Heart left ventricle (tissue), 16 donors: ENCODE measurements at regions not wholly inside any gene's neighbourhood (a gene's known extent, or its start where the extent isn't known, plus 50 kb on each side); places are given as distances from the start of the nearest gene placed in this dataset.

ENCODE experiments used
- ATAC-seq, 4 donors: fragments of 200-7000 bp; cut with Tn5 transposase; one replicate each; pipeline ENCODE4 v1.9.1; 2020 to 2022; ENCODE audit warnings: moderate library complexity in 4 of 4, mild to moderate bottlenecking in 3 of 4, moderate number of reproducible peaks in 1 of 4
- DNase-seq, 5 donors: peaks; one replicate each; pipeline ENCODE4 v3.0.0-alpha.2; 2020
- H3K27ac ChIP-seq, 12 donors: fragments of 200-600 bp; sonication (generic) in 4 of 12; one replicate each; pipeline versions ENCODE4 v1.5.0 to v1.8.0; 2016 to 2022; ENCODE audit warnings: mild to moderate bottlenecking in 2 of 12
- H3K27me3 ChIP-seq, 9 donors: fragments of 200-600 bp; sonication (generic) in 2 of 9; one replicate each; pipeline versions ENCODE4 v1.5.1 to v1.8.0; 2016 to 2022; ENCODE audit warnings: mild to moderate bottlenecking in 3 of 9
- H3K36me3 ChIP-seq, 9 donors: fragments of 200-600 bp; sonication (generic) in 2 of 9; one replicate each; pipeline versions ENCODE4 v1.5.0 to v1.8.0; 2018 to 2022; ENCODE audit warnings: mild to moderate bottlenecking in 2 of 9
- H3K4me1 ChIP-seq, 12 donors: fragments of 200-600 bp; sonication (generic) in 4 of 12; one replicate each; pipeline versions ENCODE4 v1.5.0 to v1.8.0; 2016 to 2022; ENCODE audit warnings: mild to moderate bottlenecking in 3 of 12
- H3K4me3 ChIP-seq, 12 donors: fragments of 200-600 bp; sonication (generic) in 4 of 12; one replicate each; pipeline versions ENCODE4 v1.5.0 to v1.8.0; 2017 to 2022; ENCODE audit warnings: mild to moderate bottlenecking in 9 of 12, moderate library complexity in 4 of 12
- H3K9me3 ChIP-seq, 12 donors: fragments of 200-600 bp; sonication (generic) in 4 of 12; one replicate each; pipeline versions ENCODE4 v1.5.0 to v1.8.0; 2016 to 2022; ENCODE audit warnings: mild to moderate bottlenecking in 1 of 12
- POLR2A ChIP-seq, 2 donors: fragments of 450-650 bp; IDR thresholded peaks; one replicate each; pipeline ENCODE4 v1.6.1; 2017; ENCODE audit warnings: antibody characterized with exemption in 2 of 2, mild to moderate bottlenecking in 2 of 2, moderate library complexity in 2 of 2
- WGBS, 4 donors: extraction: QIAGEN DNeasy Blood & Tissue Kit in 2 of 4; methylation state at CpG; one replicate each; pipeline versions ENCODE4 v1.1.5 to v1.1.7; 2013 to 2018; 5-methylcytosine and 5-hydroxymethylcytosine counted together
- intact Hi-C, 10 donors: fragments of 100-400 bp; cut with DNase I; formaldehyde crosslinking; loops; one replicate each; pipeline versions ENCODE4 v1.11.1 to v1.14.2; 2022
- TF ChIP-seq, protein P1 (sequence below), 12 donors: fragments of 200-600 bp; sonication (generic) in 4 of 12; IDR thresholded peaks; one replicate each; pipeline versions ENCODE4 v1.5.0 to v1.8.0; 2018 to 2022; ENCODE audit warnings: antibody characterized with exemption in 12 of 12, mild to moderate bottlenecking in 5 of 12
- donor health status: ischemic (EF 13 %, LVEDD 7.1; RV severe dilation, severe dysfunction).
- donor health status: healthy with polysubstance abuse.
- donor health status: DM: no; HTN: yes; CAD: no.
- donor health status: DM: no; HTN: no; CAD: no.
- donor health status: ischemic (EF 25% LVEDD 6.9; RV normal size, moderate dysfunction).
- donor health status: ischemic (EF 25% LVEDD 5.7; RV mildly dilated, moderate dysfunction).
- donor health status: healthy.
- donor health status: DM: yes; HTN: yes; CAD: no.
- donor health status: ischemic (EF 35%, LVEDD 5.7; RV mildly dilated, moderate dysfunction).
- donor health status: nonischemic (EF 11% LVEDD 7.7; RV severe dilation, severe dysfunction).
- donor health status: DM: yes; HTN: yes; CAD: no.
- donor health status: PGD.
- donor health status: ischemic (EF 29% LVEDD 5.4; RV normal size, mild dysfunction).
- donor health status: nonischemic (EF 23%, LVEDD 6.1; RV moderate dilation, normal function).

DNA sequence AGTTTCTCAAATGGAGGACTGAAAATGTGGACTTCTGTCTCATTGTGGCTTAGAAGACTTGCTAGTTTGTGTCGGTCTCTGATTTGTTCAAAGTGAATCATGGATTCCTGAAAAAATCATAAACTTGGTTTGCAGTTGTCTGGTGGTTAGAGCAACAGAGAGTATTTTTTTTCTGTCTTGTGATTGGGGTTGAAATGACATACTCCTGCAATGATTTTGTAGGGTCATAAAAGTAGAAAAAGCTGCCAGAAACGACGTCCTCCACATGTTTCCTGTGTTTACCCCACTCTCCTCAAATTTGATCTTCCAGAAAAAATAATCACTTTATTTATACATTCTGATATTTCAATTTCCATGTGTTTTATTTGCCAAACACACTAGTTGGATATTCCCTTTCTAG, 219.2 kb upstream of the PGR start:
- 58 to 69% (median 60%) methylated on average over 3 of the region's 3 CpGs for WGBS, 4 donors
- TF ChIP-seq, protein P1, sequence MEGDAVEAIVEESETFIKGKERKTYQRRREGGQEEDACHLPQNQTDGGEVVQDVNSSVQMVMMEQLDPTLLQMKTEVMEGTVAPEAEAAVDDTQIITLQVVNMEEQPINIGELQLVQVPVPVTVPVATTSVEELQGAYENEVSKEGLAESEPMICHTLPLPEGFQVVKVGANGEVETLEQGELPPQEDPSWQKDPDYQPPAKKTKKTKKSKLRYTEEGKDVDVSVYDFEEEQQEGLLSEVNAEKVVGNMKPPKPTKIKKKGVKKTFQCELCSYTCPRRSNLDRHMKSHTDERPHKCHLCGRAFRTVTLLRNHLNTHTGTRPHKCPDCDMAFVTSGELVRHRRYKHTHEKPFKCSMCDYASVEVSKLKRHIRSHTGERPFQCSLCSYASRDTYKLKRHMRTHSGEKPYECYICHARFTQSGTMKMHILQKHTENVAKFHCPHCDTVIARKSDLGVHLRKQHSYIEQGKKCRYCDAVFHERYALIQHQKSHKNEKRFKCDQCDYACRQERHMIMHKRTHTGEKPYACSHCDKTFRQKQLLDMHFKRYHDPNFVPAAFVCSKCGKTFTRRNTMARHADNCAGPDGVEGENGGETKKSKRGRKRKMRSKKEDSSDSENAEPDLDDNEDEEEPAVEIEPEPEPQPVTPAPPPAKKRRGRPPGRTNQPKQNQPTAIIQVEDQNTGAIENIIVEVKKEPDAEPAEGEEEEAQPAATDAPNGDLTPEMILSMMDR (IDR thresholded peaks at IDR 0.05): no peak
- no peak for TF ChIP-seq POLR2A (IDR thresholded peaks at IDR 0.05)
- ATAC-seq: no peak
- Histone ChIP-seq H3K9me3 (no peaks in the 10 kb centered on the region), H3K4me3 (no peak overlapping the region), H3K27ac (no peak overlapping the region), H3K4me1 (no peaks in the 10 kb centered on the region), H3K27me3 (no peaks in the 10 kb centered on the region), H3K36me3 (no peaks in the 10 kb centered on the region)
- no peak for DNase-seq
- intact Hi-C loops: no loop called here

- H3K36me3 ChIP-seq: no peaks in the 10 kb centered on the region
Measured at GRCh38 chr11:101346591-101346990, 217.0 kb upstream of the PGR start.

GRCh38 chr11:101345891-101346290, 216.3 kb upstream of the PGR start:
- TF ChIP-seq POLR2A (IDR thresholded peaks at IDR 0.05): no peak
- TF ChIP-seq, protein P1 (IDR thresholded peaks at IDR 0.05): no peak
- ATAC-seq (no peak), DNase-seq (no peak)
- no peaks in the 10 kb centered on the region for H3K4me1 ChIP-seq
- H3K27me3 ChIP-seq: no peaks in the 10 kb centered on the region
- H3K27ac ChIP-seq: no peak overlapping the region
- no peaks in the 10 kb centered on the region for H3K9me3 ChIP-seq
- 78 to 90% (median 88%) methylated on average over 3 of the region's 3 CpGs for WGBS, 4 donors
- H3K4me3 ChIP-seq: no peak overlapping the region
- intact Hi-C loops: no loop called here
- no peaks in the 10 kb centered on the region for H3K36me3 ChIP-seq

More at GRCh38 chr11:101346591-101346990, 217.0 kb upstream of the PGR start:
- 59 to 65% (median 62%) methylated on average over 4 of the region's 4 CpGs for WGBS, 4 donors
- no peak overlapping the region for H3K27ac ChIP-seq
- H3K4me3 ChIP-seq: no peak overlapping the region
- intact Hi-C loops: no loop called here
- no peak for TF ChIP-seq POLR2A (IDR thresholded peaks at IDR 0.05)
- TF ChIP-seq, protein P1 (IDR thresholded peaks at IDR 0.05): no peak
- ATAC-seq (no peak), DNase-seq (no peak)
- no peaks in the 10 kb centered on the region for H3K27me3 ChIP-seq
- no peaks in the 10 kb centered on the region for H3K9me3 ChIP-seq
- no peaks in the 10 kb centered on the region for H3K4me1 ChIP-seq

DNA sequence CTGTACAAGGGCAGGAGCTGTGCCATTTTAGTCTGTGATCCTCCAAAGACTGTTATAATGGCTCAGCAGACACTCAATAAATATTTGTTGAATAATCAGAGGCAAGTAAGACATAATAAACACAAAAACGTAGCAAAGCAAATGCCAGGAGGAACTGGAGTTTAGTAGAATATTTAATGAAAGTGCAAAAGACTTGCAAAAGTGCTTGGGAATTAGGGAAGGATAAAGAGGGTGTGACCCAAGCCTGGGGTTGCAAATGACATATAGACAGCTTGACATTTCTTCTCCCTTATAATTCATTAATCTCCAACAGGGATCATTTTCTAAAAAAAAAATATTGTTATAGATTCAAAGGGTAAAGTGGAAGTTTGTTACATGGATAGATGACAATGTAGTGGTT, 212.7 kb upstream of the PGR start:
- no peaks in the 10 kb centered on the region for H3K27me3 ChIP-seq
- no peaks in the 10 kb centered on the region for H3K36me3 ChIP-seq
- no peak overlapping the region for H3K27ac ChIP-seq
- H3K4me1 ChIP-seq: no peaks in the 10 kb centered on the region
- DNase-seq (no peak), ATAC-seq (no peak)
- intact Hi-C loops: no loop called here
- H3K9me3 ChIP-seq: no peaks in the 10 kb centered on the region
- 47 to 68% (median 61%) methylated on average over 1 of the region's 1 CpG for WGBS, 4 donors
- TF ChIP-seq, protein P1 (IDR thresholded peaks at IDR 0.05): no peak
- no peak for TF ChIP-seq POLR2A (IDR thresholded peaks at IDR 0.05)
- H3K4me3 ChIP-seq: no peak overlapping the region
